ENCODE measurements at regions not wholly inside any gene's neighbourhood (a gene's known extent, or its start where the extent isn't known, plus 50 kb on each side); places are given as distances from the start of the nearest gene placed in this dataset.
"Not testable (repeated sequence)": the region's sequence is repeated elsewhere in the genome, so short reads cannot be mapped to it uniquely, and the experiment has no call there.

DNA sequence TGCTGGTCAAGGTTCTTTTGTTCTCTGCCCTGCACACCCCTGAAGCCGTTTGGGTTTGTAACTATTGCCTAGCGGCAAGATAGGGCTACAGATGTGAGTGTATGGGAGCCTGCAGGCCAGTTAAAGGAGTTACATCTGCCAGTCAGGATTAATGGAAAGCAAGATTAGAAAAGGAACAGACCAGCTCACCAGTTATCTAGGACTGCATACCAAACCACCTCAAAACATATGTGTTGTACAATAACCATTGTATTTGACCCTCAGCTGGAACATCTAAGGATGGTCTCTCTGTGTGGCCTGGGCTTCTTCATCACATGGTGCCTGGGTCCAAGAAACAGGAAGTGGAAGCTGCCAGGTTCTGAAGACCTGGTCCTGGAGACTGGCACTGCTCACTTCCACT lies 52.5 kb upstream of the FBXO28 start:
- no peak for DNase-seq

DNA sequence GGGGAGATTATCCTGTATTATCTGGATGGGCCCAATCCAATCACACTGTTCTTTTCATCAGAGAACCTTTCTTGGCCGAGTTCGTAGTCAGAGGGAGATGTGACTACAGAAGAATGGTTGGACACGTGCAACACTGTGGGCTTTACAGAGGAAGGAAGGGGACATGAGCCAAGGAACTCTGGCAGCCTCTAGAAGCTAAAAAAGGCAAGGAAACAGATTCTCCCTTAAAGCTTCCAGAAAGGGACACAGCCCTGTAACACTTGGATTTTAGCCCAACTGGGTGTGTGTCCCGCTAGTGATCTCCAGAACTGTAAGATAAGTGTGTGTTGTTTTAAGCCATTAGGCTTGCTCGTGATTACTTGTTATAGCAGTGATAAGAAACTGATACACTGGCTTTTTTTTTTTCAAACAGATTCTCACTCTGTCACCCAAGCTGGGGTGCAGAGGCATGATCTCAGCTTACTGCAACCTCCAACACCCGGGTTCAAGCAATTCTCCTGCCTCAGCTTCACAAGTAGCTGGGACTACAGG lies 53.9 kb upstream of the FBXO28 start:
- DNase-seq = no peak

DNA sequence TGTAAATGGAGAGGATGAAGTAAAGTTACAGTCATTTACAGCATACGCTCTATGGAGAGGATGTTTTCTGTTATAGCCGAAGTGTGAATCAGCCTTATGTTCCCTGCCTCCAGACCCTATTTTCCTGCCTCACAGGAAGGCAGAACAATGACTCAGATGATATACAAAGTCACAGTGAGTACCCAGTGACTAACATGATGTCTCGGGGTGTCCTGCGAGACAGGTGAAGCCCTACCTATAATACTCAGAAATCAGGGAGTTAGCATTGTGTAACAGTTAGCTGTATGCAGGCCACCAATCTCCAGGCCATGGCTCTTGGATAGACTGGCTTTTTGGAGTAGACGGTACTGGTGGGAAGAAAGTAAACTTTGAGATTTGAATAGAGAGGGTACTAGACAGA lies 55.6 kb upstream of the FBXO28 start:
- no peak for DNase-seq

DNA sequence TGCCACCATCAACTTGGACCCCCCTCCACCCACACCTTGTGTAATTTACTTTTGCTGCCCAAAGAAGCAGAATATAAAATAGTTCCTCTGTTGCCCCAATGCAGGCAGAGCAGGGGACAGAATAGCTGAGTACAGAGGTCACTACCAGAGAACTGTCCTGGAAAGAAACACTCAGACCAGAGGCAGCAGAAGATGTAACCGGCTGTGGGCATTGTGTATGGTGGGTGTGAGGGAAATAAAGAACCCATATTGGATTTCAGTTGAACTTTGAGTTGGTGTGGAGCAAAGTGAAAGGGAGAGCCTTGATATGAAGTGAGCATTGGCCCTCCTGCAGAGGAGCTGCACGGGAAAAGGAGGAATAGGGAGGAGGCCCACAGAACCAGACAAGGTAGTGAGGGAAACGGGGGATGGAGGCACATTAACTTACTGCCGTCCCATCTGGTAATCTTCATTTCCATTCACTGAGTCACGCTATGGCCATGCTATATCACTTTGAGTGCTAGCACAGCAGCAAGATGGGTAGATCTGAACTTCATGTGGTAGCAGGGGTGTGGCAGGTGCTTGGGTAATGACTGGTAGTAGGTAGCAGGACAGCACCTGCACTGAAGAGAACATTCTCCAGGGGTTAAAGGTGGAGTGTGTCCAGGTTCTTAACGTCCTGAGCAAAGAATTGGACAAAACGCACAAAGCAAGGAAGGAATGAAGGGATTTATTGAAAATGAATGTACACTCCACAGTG lies 56.3 kb upstream of the FBXO28 start:
- no peak for DNase-seq

DNA sequence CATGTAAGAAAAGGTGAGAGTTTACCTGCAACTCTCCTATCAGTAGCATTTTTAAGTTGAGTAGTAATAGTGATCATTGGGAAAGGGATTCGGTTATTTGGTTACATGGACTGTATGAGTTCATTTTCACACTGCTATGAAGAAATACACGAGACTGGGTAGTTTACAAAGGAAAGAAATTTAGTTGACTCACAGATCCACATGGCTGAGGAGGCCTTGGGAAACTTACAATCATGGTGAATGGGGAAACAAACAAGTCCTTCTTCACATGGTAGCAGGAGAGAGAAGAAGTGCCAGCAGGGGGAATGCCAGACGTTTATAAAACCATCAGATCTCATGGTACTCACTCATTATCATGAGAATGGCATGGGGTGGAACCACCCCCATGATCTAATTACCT lies 59.3 kb upstream of the FBXO28 start:
- DNase-seq = no peak

DNA sequence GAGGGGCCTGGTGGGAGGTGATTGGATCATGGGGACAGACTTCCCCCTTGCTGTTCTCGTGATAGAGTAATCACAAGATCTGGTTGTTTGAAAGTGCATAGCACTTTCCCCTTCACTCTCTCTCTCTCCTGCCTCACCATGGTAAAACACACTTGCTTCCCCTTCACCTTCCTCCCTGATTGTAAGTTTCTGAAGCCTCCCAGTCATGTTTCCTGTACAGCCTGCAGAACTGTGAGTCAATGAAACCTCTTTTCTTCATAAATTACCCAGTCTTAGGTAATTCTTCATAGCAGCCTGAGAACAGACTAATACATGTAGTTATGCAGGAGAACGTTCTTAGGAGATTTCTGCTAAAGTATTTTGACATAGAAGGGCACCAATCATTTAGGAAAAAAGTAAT lies 59.9 kb upstream of the FBXO28 start:
- no peak for DNase-seq

DNA sequence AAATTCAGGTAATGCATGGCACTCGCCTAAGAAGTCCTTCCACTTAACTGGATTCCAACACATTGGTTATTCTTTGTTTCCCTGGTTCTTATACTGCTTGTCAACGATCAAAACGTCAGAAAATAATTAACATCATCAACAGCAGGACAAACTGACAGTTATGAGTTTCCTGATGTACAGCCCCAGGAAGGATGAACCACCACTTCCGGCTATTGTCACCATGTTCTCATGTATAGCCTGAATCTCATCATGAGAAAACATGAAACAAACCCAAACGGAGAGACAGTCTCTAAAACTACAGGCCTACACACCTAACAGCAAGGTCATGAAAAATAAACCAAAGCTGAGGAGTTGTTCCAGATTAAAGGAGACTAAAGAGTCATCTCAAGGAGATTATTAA lies 60.5 kb upstream of the FBXO28 start:
- DNase-seq = no peak

DNA sequence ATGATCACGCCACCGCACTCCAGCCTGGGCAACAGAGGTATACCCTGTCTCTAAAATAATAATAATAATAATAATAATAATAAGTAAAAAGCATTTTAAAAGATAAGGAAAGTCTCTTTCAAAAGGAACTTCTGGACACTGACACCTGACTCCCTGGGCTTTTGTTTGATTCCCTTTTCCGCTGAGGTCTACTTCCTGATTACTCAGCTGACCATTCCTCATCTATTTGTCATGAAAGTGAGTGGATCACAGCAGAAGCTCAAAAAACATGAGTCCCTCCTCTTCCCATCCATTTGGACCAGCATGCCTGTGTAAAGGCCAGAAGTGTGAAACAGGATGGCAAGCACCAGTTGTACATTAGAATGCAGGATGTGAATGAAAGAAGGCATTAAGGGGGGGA lies 61.1 kb upstream of the FBXO28 start:
- no peak for DNase-seq

DNA sequence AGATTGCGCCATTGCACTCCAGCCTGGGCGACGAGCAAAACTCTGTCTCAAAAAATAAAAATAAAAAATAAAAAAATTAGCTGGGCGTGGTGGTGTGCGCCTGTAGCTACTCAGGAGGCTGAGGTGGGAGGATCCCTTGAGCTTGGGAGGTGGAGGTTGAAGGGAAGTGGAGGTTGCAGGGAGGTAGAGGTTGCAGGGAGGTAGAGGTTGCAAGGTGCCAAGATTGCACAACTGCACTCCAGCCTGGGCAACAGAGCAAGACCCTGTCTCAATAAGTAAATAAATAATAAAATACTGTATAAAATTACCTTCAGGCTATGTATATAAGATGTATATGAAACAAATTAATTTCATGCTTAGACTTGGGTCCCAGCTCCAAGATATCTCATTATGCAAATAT lies 62.1 kb upstream of the FBXO28 start:
- DNase-seq = not testable (repeated sequence)

DNA sequence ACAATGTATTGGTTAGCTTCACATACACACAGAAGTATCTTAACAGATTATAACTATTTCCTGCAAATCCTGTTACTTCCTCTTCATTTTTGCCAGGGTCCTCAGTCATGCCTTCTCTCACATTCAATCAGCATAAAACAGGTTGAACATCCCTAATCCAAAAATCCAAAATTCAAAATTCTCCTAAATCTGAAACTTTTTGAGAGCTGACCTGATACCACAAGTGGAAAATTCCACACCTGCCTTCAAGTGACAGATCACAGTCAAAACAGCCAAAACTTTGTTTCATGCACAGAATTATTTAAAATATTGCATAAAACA lies 62.9 kb upstream of the FBXO28 start:
- no peak for DNase-seq

DNA sequence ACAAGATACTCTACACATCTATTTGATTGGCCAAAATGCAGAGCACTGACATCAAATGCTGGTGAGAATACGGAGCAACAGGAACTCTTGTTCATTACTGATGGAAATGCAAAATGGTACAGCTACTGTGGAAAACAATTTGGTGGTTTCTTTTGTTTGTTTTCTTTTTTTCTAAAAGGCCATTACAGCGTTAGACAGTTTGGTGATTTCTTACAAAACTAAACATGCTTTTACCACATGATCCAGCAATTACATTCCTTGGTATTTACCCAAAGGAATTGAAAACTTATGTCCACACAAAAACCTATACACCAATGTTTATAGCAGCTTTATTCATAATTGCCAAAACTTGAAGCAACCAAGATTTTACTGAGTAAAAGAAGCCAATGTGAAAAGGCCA lies 66.4 kb upstream of the FBXO28 start:
- no peak for DNase-seq

DNA sequence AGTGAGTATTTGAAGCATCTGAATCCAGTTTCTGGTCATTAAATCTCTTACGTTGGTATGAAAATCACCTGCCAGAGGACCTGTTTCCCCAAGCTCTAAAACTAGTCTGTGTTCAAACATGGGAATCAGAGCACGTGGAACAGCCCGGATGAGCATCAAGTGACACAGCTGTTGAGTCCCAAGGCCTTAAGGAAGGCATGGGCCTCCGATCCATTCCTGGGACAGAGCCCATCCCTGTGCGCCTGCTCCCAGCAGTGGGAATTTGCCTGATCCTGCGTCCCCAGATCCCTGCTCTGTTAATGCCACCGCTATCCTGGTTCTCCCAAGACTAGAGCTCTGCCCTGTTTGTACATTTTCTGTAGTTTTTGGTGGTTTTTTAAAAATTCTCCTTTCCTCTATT lies 68.4 kb upstream of the FBXO28 start:
- no peak for DNase-seq

DNA sequence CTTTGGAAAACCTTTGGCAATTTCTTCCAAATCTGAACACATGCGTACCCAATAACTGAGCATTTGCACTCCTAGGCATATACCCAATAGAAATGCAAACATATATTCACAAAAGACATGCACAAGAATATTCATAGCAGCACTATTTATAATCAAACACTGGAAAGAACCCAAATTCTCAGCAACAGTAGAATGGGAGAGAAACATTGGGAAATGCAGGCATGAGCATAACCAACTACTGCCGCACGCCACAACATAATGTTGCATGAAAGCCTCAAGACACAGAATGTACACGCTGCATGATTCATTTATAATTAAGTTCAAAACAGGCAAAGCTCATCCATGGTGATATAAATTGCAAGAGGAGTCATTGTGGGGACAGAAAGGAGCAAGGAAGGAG lies 69.5 kb upstream of the FBXO28 start:
- DNase-seq = no peak

DNA sequence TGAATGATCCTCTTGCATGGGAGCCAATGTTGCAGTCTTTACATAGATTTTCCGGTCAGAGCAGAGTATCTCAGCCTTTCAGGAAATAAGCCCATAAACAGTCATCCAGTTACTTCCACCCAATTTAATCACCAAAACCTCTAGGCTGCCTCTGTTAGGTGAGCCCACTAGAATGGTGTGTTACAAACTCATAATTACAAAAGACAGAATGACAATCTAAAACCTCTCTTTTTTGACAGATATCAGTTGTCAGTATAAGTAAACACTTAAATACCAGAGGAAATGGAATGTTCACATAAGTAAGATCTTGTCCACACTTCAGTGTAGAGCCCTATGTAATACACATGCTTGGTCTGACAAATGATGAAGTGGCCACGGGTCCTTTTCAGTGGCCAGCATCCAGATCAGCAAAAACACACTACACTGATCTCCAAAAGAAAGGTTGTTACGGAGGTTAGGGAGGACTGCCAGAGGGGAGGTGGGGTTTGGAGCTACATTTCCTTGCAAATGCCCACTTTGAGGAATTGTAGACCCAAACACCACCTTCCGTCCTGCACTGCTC lies 71.3 kb upstream of the FBXO28 start:
- DNase-seq = no peak

DNA sequence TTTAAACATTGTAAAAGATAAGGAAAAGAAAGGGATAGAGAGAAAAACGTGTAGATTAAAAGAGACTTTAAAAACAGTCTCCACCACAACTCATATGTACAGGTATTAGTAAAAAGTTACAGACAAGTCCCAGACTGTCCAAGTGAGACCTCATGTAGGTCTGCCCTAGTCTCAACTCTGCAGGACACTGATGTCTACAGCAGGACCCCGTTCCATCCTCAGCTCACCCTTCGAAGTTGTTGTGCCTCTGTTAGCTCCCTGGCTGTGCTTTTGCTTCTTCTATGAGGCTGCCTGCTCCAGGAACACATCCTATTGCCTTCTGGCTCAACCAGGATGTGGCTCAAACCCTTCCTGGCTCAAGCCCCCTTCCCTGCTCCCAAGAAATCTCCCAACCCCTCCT lies 72.9 kb upstream of the FBXO28 start:
- DNase-seq = no peak

DNA sequence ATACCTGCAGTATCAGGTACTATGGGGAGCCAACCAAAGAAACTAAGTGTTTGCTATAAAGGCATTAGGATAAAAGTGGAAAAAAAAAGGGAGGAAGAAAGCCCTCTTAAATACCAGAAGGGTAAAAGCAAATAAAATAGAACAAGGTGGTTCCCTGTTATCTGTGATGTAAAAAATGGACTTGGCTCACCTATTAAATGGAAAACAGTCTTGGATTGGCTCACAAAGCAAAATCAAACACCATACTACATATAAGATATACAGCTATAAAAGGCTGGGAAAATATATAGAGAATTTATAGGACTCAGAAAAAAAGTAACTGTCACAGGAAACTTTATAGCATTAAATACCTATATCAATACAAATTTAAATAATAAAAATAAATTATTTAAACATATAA lies 73.5 kb upstream of the FBXO28 start:
- not testable (repeated sequence) for DNase-seq

DNA sequence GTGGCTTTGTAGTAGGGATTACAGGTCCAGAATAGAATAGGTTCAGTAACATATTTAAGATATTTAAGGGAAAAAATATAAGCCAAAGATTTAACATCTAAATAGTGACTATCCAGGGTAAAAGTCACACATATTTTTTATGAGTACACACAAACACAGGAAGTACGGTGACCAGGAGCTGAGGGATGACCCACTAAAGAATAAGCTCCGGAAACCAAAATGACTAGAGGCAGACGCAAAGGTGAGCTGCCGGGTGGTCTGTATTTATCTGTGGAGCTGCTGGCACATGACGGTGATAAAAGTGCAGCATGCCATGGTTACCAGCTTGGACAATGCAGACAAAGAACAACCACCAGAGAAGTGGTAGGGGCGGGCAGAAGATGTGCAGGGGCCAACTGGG lies 73.9 kb upstream of the FBXO28 start:
- not testable (repeated sequence) for DNase-seq

DNA sequence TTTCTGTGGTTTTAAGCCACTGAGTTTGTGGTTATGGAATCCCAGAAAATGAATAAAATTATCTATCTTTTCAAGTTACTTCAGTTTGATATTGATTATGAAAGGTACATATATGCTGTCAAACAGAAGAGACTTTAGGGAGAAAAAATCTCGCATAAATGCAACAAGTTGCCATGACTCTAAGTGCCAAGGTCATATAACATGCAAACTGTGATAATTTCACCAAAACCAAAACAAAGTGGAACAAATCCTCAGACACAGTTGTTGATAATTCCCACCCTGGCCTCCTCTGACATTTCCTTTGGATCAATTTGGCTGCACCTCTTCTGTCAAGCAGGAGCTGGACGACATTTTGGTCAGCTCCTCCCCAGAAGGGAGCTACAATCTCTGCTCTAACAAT lies 75.1 kb upstream of the FBXO28 start:
- not testable (repeated sequence) for DNase-seq

DNA sequence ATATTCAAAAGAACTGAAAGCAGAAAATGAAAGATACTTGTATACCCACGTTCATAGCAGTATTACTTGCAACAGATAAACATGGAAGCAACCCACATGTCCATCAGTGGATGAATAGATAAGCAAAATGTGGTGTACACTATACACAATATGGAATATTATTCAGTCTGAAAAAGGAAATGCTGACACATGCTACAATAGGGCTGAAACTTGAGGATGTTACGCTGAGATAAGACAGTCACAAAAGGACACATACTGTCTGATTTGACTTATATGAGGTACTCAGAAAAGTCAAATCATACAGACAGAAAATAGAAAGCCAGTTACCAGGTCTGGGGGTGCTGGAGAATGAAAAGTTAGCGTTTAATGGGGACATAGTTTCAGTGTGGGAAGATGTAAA lies 76.5 kb upstream of the FBXO28 start:
- not testable (repeated sequence) for DNase-seq

DNA sequence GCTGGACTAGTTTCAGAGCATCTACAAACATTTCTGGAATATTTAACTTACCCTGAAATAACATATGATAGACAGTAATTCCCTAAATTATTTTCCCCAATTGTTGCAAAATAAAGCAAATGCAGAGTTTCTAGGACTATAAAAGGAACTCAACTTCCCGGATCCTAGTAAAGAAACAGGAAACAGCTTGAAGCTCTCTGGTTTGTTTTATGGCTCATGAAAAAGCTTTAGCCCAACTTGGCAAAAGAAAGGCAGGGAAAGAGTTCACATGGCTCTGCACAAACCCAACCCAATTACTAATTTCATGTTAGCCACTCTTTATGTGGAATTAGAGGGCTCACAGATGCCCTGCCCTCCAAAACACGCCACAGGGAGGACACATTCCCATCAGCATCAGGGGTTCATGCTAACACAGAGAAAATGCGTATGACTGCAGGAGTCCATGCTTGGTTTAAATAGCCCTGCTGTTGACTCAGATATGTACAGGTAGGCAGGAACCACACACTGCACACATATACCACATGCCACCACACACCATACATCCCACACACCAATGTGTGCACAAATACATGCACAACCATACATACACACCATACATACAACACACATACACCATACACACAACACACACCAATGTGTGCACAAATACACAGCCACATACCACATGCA lies 81.2 kb upstream of the FBXO28 start:
- not testable (repeated sequence) for DNase-seq

DNA sequence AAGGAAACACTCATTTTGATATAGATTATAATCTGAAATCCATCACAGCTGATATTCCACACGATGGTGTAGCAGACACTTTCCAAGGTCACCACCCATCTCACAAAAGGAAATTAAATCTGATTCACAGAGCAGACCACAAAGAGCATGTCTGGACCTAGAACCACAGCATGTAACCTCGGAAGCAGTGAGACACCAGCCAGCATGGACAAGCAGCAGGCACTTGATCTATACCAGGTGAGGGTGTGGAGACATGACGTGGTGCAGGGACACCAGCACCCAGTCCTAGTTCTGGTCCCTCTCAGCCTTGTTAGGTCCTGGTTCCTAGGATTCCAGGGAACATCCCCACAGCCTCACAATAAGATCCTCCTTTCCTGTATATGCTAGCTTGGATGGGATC lies 81.9 kb upstream of the FBXO28 start:
- DNase-seq = not testable (repeated sequence)

DNA sequence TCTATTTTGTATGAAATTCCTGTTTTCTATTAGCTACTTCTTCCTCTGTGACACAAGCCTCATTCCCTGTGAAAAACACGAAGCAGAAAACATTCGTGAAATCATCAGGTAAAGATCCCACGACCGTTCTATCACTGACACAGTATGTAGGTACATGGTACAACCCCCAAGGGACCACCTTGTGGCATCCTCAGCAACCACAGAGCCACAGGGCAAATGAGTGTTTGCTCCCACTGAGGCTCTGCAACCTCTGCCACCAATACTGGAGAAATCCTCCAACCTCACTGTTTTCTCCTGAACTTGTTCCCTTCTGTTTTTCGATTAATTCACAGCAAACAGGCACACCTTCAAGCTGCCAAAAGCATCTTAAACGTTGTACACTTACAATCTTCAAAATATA lies 83.7 kb upstream of the FBXO28 start:
- DNase-seq = not testable (repeated sequence)

DNA sequence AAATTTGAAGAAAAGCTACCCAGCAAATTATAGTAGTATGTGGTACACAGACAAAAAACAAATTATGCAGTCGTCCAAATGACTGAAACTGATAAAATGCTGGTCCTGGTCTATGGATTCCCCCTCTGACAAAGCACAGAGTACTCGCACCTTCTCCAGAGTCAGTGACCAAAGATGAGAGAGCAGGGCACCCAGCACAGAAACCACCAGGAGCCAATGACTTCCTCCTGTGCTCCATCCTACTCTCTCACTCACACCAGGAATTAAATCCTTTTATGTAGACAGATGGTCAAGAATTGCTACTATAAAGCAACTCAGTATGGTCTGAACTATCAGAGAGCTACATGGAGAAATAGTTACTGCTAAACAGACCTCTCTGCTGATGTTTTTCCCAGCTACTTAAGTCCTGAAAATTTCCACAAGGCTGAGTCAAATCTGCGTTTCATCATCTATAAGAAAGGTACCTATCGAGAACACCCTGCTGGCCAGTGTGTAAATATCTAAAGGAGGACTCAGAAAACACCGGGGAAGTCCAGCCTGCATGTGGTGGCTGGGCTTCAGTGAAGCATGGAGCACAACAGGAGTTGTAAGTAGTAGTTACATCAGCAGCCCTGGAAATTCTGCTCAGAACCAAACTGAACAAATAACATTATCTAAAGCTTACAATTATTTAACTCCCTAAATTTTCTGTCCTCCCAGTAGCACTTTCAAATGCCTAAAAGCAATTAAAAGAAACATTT lies 84.5 kb upstream of the FBXO28 start:
- not testable (repeated sequence) for DNase-seq

DNA sequence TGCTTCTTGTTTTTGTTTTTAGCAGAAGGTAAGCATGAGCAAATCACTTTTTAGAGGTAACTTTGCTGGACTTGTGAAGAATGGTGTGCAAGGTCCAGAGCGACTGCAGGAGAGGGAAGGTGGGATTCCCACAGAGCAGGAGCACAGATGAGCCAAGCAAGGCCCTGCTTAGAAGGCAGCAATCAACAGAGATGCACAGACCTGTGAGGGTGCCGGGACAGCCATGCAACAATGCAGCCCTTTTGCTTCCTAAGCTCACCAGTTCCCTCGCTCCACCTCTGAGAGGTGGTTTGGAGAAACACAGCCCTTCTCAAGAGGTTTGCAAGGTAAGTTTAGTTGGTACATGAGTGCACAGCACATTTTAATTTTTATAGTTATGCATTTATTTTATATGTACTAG lies 85.1 kb upstream of the FBXO28 start:
- DNase-seq = not testable (repeated sequence)
